Glomerular visceral epithelial cell (primary cell): ENCODE measurements at regions not wholly inside any gene's neighbourhood (a gene's known extent, or its start where the extent isn't known, plus 50 kb on each side); places are given as distances from the start of the nearest gene placed in this dataset.
"Not testable (repeated sequence)": the region's sequence is repeated elsewhere in the genome, so short reads cannot be mapped to it uniquely, and the experiment has no call there.

ENCODE experiments used
- DNase-seq: peaks from one replicate; pipeline ENCODE4 v3.0.0-alpha.2; 2016; ENCODE audit errors: extremely low spot score

GRCh38 chr2:2797797-2798196 lies 466.7 kb upstream of the MYT1L start:
- no peak for DNase-seq

DNA sequence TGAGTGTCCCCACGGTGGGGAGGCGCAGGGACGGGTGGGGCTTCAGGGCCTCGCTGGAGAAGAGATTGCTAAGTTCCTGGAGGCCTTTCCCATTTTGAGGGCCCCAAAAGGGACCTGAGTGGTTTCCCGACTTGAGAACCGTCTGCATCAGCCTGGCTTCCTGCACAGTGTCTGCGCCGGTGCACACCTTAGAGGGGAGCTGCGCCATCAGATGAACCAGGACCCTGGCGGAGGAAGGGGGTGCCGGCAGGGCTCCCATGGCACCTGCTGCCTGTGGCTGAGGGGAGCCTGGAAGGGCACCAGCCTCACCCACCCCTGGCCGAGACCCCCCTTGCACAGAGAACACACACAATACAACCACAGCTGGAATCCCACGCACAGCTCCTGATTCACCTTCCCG lies 465.1 kb upstream of the MYT1L start:
- no peak for DNase-seq

- no peak for DNase-seq
Observed at GRCh38 chr2:2795438-2796091, 464.5 kb upstream of the MYT1L start.

DNA sequence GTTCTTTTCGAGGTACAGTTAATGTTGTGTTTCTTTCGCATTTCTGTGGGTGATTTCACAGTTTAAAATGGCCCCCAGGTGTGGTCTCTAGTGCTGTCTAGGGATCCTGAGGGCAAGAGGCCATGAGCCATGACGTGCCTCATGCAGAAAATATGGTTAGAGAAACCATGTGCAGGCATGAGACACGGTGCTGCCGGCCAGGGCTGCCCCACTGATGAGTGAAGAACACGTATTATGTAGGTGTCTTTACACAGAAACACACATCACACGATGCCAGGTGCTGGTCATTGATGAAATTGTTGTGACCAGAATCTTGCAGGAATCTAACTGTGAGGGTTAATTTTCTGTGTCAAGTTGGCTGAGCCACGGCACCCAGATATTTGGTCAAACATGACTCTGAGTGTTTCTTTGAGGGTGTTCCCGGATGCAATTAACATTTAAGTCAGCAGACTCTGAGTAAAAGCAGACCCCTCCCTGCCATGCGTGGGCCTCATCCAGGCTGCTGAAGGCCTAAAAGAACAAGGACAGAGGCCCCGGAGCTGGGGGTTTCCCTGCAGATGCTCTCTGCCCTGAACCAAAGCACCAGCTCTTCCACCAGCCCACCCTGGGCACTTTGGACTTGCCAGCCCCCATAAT lies 463.0 kb upstream of the MYT1L start:
- DNase-seq = no peak

GRCh38 chr2:2793514-2793913 lies 462.4 kb upstream of the MYT1L start:
- no peak for DNase-seq

DNA sequence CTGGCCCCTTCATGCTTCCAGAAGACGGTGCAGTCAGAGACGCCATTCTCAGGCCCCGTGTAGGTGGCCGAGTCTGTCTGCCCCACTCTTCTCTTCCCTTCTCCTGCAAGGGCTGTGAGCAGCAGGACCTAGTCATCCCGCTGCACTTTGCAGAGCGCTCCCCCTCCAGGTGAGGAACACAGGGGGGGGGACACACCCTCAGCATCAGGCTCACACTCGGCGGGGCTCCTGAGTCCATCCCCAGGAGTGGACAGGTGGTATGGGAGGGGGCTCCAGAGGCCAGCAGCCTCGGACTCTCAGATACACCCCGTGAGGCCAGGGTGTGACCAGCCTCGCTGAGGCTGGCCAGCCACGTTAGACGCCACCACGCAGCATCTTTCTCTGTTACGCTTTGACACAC lies 460.5 kb upstream of the MYT1L start:
- no peak for DNase-seq

DNA sequence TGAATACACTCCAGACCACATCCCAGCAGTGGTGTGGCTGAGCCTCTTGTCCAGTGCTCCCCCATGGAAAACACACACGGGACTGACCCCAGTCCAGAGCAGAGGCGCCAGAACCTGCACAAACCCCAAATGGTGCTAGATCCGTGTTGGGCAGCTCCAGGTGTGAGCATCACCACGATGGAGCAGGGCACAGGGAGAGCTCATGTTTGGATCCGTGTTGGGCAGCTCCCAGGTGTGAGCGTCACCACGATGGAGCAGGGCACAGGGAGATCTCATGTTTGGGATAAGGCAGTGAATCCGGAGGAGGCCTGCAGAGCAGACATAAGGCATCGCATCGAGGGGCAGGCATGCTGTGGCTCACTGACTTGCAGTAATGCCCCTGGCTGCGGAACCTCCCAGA lies 460.0 kb upstream of the MYT1L start:
- DNase-seq = no peak

DNA sequence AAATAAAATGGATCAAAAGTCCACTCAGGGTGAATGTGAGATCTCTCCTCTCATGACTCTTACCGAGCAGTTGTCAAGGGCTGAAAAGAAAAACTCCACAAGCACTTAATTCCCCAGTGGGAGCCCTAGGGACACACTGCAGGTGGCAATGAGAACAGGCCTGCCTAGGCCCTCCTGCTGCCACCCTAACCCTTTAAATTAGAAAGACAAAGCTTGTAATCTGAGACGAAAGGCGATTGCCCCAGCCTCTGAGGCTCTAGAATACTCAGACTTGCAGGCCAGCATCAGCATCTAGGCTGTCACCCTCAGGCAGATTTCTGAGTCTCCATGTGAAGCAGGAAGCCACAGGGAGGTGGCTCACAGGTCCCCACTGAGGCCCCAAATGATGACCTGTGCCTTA lies 457.0 kb upstream of the MYT1L start:
- DNase-seq = no peak

GRCh38 chr2:2787301-2787907 lies 456.3 kb upstream of the MYT1L start:
- DNase-seq = no peak

DNA sequence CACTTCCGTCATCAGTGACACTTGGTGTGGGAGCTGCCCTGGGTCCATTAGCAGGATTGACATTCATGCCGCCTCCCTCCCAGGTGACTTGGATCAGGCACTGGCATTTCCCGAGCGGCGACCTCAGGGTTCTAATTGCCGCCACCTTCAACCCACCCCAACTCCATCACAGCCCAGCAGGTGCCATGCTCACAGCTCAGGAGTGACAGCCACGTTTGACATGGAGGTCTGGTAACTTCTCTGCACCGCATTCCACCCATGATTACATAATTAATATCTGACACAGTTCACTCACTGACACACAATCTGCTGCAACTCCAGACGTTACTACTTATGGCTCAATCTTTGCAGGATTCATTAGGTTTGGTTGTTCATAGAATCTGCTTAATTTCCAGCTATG lies 450.9 kb upstream of the MYT1L start:
- DNase-seq = no peak

- no peak for DNase-seq
Observed at GRCh38 chr2:2779727-2780126, 448.7 kb upstream of the MYT1L start.

DNA sequence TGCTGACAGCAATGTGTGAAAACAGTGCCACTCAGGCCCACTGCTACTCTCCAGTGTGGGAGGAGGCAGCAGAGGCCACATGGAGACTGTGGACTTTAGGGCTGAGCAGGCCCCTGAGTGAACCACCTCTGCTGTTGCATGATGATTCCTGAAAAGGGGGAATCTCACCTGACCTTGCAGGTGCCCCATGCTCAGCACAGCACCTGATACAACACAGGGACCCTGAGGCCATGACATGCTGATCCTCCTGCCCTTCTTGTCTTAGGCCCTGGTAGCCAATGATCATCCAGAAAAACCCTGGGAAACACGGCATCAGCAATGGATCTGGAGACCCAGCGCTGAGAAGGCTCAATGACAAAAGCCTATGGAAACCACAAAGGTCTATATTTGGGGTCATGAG lies 446.8 kb upstream of the MYT1L start:
- DNase-seq = no peak

GRCh38 chr2:2777213-2777612 lies 446.1 kb upstream of the MYT1L start:
- no peak for DNase-seq

DNA sequence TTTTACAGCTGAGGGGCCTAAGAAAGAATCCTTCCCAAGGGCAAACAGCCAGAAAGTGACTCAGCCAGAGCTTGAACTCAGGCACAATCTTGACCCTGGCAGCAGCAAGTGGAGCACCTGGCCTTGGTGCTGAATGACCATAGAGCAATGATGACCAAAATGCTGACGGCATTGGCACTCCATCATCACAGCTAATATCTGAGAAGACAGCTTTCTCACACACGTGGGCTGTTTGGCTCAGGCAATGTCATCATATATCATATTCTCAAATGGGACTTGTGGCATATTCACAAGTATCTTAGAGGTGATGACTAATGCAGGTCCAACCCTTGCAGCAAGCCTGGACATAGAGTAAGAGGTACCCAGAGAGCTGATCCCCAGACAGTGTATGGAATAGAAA lies 443.9 kb upstream of the MYT1L start:
- DNase-seq = no peak

DNA sequence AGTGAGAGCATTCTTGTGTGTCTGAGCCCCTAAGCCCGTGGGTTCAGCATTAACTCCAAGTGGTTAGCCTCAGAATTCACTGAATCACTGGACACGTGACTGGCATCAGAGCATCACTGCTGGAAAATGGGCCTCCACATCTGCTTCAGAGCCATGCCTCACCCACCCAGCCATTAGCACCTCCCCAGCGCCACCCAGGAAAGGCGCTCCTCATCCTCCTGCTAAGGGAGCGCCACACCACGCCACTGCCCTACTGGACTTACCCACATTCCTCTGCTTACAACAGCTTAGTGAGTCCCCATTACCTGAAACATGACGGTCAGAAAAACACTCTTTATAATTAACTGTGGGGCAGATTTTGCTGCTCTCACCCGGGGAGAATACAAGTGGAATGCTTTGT lies 442.6 kb upstream of the MYT1L start:
- DNase-seq = no peak

GRCh38 chr2:2773080-2773479 lies 442.0 kb upstream of the MYT1L start:
- not testable (repeated sequence) for DNase-seq

- no peak for DNase-seq
Observed at GRCh38 chr2:2771721-2772411, 440.8 kb upstream of the MYT1L start.

DNA sequence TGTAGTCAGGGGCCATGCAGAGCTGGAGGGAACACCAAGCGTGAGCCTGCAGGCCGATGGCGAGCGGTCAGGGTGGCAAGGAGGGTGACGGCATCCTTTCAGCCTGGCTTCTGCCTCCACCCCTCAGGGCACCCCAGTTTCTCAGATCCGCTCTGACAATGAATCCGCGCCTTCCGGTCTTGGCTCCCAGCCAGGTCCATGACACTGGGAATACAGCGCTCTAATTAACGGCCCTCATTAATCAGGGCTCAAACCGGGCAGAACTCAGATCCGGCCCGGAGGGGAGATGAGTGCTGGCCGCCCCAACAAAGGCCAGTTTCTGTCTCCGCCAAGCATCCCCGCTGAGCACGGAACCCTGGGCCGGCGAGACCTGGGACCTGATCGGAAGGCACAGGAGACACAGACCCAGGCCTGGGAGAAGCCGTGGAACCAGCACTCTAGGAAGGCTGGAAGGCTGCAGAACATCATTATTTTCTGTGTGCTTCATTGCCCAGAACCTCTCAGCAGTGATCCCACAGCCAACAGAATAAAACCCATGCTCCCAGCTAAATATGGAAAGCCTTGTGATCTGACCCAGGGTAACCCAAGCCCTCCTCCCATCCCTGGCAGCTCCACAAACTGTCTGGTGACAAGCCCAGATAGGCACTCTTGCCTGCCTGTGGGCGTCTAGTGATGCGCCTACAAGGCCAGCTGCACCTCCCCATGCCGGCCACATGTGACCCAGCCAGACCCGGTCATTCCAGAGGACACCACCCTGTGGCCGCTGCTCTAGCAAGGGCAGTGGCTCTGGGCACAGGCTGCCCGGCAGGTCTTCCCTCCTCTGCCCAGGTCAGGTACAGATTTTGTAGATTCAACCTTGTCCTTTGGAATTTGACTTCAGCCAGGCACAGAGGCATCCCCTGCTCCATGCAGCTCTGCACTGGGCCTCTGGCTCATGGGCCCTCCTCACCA lies 438.7 kb upstream of the MYT1L start:
- DNase-seq = no peak

DNA sequence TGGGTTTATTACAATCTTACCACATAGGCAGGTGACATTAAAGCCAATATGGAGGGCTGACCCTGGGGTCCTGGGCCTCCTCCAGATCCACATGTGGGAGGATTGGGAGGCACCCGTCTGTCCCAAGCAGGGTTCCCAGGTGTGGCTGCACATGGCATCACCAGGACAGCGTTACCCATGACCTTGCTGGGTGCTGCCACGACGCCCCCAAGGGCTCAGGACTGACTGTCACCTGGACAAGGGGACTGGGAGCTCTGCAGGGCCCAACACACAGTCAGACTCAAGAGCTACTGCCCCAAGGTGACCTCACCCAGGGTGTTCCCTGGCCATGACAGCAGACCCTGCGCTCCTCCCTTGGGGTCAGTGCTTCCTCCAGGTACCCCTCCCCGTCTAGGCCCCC lies 437.4 kb upstream of the MYT1L start:
- no peak for DNase-seq

GRCh38 chr2:2767837-2768236 lies 436.8 kb upstream of the MYT1L start:
- no peak for DNase-seq

- no peak for DNase-seq
Observed at GRCh38 chr2:2765839-2766495, 434.9 kb upstream of the MYT1L start.
